HFF-Myc (cell line): ENCODE measurements at regions not wholly inside any gene's neighbourhood (a gene's known extent, or its start where the extent isn't known, plus 50 kb on each side); places are given as distances from the start of the nearest gene placed in this dataset.

Source experiments
- DNase-seq: peaks from one replicate; pipeline ENCODE4 v3.0.0-alpha.2; 2011; ENCODE audit warnings: low read depth; ENCODE audit errors: extremely low read depth
- H3K4me3 ChIP-seq: replicated peaks from 2 replicates; pipeline ENCODE4 v1.5.1; 2011; ENCODE audit warnings: low read depth, mild to moderate bottlenecking, control low read depth, low read length
- TF ChIP-seq, protein P1 (sequence below): IDR thresholded peaks from 2 replicates; pipeline ENCODE4 v1.5.1; 2012; ENCODE audit warnings: mild to moderate bottlenecking, low read depth, low read length, control low read depth; ENCODE audit errors: missing control alignments

- TF ChIP-seq, protein P1, sequence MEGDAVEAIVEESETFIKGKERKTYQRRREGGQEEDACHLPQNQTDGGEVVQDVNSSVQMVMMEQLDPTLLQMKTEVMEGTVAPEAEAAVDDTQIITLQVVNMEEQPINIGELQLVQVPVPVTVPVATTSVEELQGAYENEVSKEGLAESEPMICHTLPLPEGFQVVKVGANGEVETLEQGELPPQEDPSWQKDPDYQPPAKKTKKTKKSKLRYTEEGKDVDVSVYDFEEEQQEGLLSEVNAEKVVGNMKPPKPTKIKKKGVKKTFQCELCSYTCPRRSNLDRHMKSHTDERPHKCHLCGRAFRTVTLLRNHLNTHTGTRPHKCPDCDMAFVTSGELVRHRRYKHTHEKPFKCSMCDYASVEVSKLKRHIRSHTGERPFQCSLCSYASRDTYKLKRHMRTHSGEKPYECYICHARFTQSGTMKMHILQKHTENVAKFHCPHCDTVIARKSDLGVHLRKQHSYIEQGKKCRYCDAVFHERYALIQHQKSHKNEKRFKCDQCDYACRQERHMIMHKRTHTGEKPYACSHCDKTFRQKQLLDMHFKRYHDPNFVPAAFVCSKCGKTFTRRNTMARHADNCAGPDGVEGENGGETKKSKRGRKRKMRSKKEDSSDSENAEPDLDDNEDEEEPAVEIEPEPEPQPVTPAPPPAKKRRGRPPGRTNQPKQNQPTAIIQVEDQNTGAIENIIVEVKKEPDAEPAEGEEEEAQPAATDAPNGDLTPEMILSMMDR = no peak
- DNase-seq = no peak
Observed at GRCh38 chr5:124370601-124371000, 375.8 kb downstream of the ZNF608 start.

DNA sequence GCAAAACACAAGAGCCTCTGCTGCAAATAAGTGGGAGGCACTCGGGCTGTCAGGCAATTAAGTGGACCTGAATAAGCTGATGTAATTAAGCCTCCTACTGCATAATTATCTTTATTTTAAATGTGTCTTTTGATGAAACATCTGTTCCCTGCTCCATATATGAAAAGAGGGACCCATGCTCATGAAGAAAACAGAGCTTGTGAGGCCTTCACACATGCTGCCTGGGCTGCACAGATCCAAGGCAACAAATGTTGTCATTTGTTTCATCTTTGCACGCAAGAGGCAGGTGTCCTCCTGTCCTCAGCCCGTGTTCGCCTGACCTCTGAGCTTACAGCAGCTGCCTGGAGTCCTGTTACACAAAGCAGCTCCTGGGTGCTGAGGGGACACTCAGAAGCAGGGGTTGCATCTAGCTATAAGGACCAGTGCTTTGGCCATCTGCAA lies 381.1 kb downstream of the ZNF608 start:
- TF ChIP-seq, protein P1 = no peak
- H3K4me3 ChIP-seq = no peak overlapping the region
- no peak for DNase-seq

More at GRCh38 chr5:124370601-124371000, 375.8 kb downstream of the ZNF608 start:
- no peak overlapping the region for H3K4me3 ChIP-seq

DNA sequence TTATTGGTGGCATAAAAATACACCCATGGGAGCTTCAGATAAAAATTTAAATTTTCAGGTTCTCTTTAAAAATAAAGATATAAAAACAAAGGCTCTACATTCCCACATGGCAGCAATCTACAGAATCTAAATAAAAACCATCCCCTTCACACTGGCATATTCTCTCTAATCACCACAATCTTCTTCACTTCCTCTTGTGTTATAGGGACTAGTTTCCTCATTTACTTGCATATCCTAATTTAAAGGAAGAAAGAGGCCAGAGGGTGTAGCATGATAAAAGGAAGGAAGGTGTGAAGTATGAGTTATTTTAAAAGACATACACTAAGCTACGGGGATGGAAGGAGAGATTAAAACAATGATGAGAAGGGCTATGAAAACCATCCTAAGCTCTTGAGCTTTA lies 390.5 kb downstream of the ZNF608 start:
- no peak for DNase-seq
- TF ChIP-seq, protein P1 = no peak
- H3K4me3 ChIP-seq = no peak overlapping the region

DNA sequence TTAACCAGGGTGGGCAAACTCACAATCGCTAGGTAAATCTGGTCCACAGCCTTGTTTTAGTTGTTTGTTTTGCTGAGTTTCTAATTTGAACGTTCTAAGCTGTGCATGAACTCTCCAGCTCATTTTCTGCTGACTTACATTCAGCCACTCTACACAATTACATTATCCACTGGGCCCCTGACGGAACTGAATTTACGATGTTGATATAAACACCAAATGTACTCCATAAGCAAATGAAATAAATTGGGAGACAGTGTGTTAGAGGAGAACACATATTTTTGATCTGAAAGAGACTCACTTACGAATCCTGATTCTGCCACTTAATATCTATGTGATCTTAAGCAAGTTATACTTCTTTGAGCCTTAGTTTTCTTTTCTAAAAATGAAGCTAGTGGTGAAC lies 393.4 kb downstream of the ZNF608 start:
- no peak for DNase-seq
- TF ChIP-seq, protein P1 = no peak
- H3K4me3 ChIP-seq = no peak overlapping the region

DNA sequence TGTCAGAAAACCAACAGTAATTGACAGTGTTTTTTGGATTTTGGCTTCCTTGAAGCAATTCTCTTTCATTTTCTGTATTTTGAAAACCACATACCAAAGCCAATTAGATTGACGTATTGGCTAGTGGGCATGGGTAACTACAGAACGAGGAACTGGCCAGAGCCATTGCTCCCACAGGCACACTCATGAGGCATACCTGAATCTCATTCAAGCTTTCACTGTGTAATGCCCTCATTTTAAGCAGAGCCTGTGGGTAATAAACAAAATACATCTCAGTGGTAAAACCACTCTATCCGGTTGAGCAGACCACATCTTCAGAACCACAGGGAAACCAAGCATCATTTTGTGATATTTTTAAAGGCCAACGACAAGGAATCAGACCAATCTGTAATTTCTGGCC lies 394.1 kb downstream of the ZNF608 start:
- no peak for DNase-seq
- no peak overlapping the region for H3K4me3 ChIP-seq
- TF ChIP-seq, protein P1 = no peak

DNA sequence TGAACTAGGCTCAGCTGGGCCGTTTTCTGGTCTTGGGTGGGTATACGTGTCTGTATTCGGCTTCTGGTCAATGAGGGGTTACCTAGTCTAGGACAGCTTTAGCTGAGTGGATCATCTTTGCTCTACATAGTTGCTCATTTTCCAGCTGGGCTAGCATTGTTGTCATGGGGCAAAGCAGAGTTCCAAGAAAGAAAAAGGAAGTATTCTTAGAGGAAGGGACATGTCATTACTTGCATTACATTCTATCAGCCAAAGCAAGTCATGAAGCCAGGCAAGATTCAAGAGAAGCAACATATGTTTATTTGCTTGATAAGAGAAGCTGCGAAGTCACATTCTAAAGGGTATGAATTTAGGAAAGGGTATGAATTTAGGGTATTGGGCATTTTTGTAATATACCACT lies 396.5 kb downstream of the ZNF608 start:
- TF ChIP-seq, protein P1 = no peak
- no peak overlapping the region for H3K4me3 ChIP-seq
- no peak for DNase-seq

DNA sequence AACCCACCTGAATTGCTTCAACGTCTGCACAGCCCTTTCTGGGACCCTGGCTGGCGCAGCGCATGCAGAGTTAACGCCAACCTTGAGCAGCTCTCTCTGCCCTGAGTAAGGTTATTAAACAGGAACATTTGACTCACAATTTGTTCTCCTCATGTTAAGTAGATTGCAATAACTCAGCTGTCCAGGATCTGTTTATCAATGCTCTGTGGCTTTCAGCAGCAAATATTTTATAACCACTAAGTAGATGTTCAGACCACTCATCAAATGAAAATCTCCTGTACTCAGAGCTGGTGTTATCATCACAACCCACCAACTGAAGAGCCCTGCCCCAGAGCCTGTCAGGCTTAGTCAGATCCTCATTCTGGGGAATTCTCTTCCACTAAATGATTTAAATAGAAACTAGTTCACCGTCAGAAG lies 403.0 kb downstream of the ZNF608 start:
- no peak overlapping the region for H3K4me3 ChIP-seq
- DNase-seq = peak; percentile 61
- TF ChIP-seq, protein P1 = no peak
